ENCODE measurements at regions not wholly inside any gene's neighbourhood (a gene's known extent, or its start where the extent isn't known, plus 50 kb on each side); places are given as distances from the start of the nearest gene placed in this dataset.
"Not testable (repeated sequence)": the region's sequence is repeated elsewhere in the genome, so short reads cannot be mapped to it uniquely, and the experiment has no call there.

DNA sequence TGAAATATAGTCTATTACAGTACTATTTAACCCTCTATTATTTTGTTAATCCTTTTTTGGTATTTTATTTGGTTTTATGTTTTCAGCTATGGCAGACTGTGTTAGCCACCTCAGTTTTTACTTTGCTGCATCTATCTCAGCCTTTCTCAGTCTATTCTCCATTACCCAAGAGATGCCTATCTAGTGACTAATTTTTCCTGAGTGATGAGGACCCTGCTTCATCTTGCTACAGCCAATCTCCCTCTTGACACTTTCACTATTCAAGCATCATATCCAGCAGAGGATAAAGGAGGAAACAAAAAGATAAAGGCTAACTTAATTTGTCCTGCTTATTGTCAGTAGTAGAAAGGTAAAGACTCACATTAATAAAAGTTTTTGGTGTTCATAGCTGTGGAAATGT is 141.8 kb upstream of the NECTIN3 start:
- H3K4me3 ChIP-seq (ENCODE audit: low read depth, low read length), result no peak overlapping the region
- DNase-seq (ENCODE audit: low read depth), result no peak
- TF ChIP-seq CTCF (conservative IDR thresholded peaks at IDR 0.05; ENCODE audit: low read depth, low read length), result no peak

GRCh38 chr3:110932567-110932966 is 139.0 kb upstream of the NECTIN3 start:
- no peak overlapping the region for H3K4me3 ChIP-seq (ENCODE audit: low read depth, low read length)
- TF ChIP-seq CTCF (conservative IDR thresholded peaks at IDR 0.05; ENCODE audit: low read depth, low read length), result no peak
- peak; percentile 19 for DNase-seq (ENCODE audit: low read depth)

DNA sequence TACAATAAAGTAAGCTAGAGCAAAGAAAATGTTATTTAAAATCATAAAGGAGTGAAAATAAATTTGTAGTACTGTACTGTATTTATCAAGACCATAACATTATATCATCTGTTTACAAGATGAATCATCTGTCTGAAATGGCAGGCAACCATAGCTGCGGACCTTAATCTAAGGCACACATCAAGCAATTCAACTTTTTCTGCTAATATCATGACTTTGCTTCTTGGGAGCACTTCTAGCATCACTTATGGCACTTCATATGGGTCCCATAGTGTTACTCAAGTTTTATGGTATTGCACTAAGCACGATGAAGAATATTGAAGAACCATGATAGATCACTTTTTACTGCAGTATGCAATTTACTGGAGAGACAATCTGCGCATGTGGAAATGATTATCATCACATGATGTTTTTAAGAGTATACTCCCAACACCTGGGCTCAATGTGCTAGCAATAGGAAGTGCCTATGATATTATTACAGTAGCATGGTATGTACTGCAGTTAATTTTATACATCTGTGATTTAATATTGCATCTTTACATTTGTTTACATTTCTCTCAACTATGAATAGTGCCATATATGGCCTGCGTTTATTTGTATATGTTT is 137.7 kb upstream of the NECTIN3 start:
- no peak for TF ChIP-seq CTCF (conservative IDR thresholded peaks at IDR 0.05; ENCODE audit: low read depth, low read length)
- DNase-seq (ENCODE audit: low read depth), result no peak
- no peak overlapping the region for H3K4me3 ChIP-seq (ENCODE audit: low read depth, low read length)

- no peak for TF ChIP-seq CTCF (conservative IDR thresholded peaks at IDR 0.05; ENCODE audit: low read depth, low read length)
- peak; percentile 1 for DNase-seq (ENCODE audit: low read depth)
- no peak overlapping the region for H3K4me3 ChIP-seq (ENCODE audit: low read depth, low read length)
Observed at GRCh38 chr3:110938629-110939028, 133.0 kb upstream of the NECTIN3 start.

DNA sequence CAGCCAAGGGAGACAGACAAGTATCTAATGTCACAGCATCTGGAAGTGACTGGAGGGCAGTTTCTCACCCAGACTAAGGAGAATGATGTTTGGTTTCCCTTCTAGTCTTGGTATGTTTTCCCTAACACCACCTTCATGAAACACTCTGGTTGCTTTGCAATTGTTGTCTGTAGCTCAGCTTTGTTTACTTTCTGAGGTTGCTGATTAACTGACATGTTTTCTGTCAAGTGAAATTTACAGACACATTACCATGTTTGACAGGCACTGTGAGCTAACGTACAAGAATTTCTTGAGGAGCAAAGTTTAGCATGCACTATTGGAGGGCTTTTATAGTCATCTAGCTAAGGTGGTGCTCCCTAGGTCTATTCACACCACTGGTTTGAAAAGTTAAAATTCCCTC is 131.6 kb upstream of the NECTIN3 start:
- H3K4me3 ChIP-seq (ENCODE audit: low read depth, low read length), result no peak overlapping the region
- TF ChIP-seq CTCF (conservative IDR thresholded peaks at IDR 0.05; ENCODE audit: low read depth, low read length), result no peak

DNA sequence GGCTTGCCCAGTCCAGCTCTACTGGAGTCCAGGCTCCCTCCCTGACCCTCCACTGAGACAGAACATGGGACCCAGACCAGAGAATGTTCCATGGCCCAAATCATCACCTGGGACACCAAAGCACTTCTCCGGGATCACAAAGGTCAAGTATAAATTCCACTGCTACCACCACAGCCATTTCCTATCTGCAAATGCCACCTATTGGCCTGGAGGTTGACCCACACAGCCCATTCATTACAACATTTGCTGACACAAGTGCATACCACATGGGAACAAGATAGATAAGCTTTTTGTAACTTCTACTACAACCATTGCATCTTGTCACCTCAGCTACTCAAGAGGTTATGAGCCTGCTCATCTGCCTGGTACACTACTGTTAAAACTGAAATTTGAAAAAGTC is 126.8 kb upstream of the NECTIN3 start:
- no peak for TF ChIP-seq CTCF (conservative IDR thresholded peaks at IDR 0.05; ENCODE audit: low read depth, low read length)
- H3K4me3 ChIP-seq (ENCODE audit: low read depth, low read length), result no peak overlapping the region
- DNase-seq (ENCODE audit: low read depth), result no peak

More for the DNA sequence above, 131.6 kb upstream of the NECTIN3 start:
- peak; percentile 22 for DNase-seq (ENCODE audit: low read depth)

GRCh38 chr3:110946810-110947209 is 124.8 kb upstream of the NECTIN3 start:
- no peak for DNase-seq (ENCODE audit: low read depth)
- no peak overlapping the region for H3K4me3 ChIP-seq (ENCODE audit: low read depth, low read length)
- TF ChIP-seq CTCF (conservative IDR thresholded peaks at IDR 0.05; ENCODE audit: low read depth, low read length), result no peak

DNA sequence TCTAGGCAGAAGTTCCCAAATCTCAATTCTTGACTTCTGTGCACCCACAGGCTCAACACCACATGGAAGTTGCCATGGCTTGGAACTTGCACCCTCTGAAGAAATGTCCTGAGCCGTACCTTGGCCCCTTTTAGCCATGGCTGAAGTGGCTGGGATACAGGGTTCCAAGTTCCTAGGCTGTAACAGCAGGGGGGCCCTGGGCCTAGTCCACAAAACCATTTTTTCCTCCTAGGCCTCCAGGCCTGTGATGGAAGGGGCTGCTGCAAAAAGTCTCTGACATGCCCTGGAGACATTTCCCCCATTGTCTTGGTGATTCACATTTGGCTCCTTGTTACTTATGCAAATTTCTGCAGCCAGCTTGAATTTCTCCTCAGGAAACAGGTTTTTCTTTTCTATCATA is 122.4 kb upstream of the NECTIN3 start:
- not testable (repeated sequence) for DNase-seq (ENCODE audit: low read depth)

More for the DNA sequence above, 122.4 kb upstream of the NECTIN3 start:
- not testable (repeated sequence) for H3K4me3 ChIP-seq (ENCODE audit: low read depth, low read length)

Data from epithelial cell of proximal tubule (primary cell).